ENCODE measurements at regions not wholly inside any gene's neighbourhood (a gene's known extent, or its start where the extent isn't known, plus 50 kb on each side); places are given as distances from the start of the nearest gene placed in this dataset.

DNA sequence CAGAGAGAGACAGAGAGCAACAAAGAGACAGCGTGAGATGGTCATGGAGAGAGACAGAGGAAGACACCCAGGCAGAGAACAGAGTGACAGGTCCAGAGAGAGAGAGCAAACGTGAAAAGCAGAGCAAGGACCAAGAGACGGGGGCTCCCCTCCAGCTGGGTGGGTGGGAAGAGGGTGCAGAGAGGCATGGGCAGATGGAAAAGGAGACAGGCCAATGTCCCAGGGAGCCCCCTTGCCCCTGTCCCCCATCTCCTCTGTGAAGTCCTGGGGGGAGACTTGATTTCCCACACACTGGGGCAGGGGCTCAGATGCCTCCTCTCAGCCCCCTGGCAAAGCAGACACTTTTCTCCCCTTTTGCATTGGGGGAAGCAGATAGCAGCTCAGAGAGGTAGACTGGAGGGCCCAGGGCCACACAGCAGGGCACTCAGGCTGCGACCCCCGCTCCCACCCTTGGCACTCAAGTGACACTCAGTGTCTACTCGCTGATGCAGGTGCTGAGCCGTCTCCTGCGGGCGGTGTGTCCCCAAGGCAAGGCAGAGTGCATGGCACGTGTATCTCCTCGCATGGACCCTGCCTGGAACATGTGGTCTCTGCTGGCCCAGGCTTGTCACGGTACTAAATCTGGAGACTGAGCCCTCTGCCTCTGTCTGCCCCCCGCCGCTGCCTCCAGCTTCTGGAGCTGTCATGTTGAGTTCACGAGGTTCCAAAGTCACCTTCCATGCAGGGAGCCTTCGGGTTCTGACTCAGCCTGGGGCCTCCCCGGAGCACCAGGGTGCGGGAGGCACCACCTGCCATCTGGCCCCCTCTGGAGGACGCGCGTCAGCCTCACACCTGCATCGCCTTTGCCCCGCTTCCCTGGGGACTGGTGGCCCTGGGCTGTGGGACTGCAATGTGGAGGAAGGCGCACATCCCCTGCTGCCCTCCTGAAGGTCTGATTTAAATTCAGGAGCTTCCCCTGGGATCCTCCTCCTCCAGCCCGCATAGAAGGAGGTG is 215.9 kb upstream of the GSE1 start:
- H3K4me3 ChIP-seq = no peak overlapping the region
- H3K36me3 ChIP-seq = no peaks in the 10 kb centered on the region
- peaks cover 8 to 35% (median 25%) of the 10 kb centered on the region in 12 donors for H3K4me1 ChIP-seq
- H3K27ac ChIP-seq = peak overlapping the region in 2 of 12 donors; percentile 61 to 87
- TF ChIP-seq POLR2A (IDR thresholded peaks at IDR 0.05) = no peak
- TF ChIP-seq, protein P1, sequence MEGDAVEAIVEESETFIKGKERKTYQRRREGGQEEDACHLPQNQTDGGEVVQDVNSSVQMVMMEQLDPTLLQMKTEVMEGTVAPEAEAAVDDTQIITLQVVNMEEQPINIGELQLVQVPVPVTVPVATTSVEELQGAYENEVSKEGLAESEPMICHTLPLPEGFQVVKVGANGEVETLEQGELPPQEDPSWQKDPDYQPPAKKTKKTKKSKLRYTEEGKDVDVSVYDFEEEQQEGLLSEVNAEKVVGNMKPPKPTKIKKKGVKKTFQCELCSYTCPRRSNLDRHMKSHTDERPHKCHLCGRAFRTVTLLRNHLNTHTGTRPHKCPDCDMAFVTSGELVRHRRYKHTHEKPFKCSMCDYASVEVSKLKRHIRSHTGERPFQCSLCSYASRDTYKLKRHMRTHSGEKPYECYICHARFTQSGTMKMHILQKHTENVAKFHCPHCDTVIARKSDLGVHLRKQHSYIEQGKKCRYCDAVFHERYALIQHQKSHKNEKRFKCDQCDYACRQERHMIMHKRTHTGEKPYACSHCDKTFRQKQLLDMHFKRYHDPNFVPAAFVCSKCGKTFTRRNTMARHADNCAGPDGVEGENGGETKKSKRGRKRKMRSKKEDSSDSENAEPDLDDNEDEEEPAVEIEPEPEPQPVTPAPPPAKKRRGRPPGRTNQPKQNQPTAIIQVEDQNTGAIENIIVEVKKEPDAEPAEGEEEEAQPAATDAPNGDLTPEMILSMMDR (IDR thresholded peaks at IDR 0.05) = no peak
- DNase-seq (peak in 3 of 5 donors; percentile 15 to 60 (median 22)), ATAC-seq (no peak)
- H3K9me3 ChIP-seq = no peaks in the 10 kb centered on the region
- H3K27me3 ChIP-seq = no peaks in the 10 kb centered on the region
- WGBS, 4 donors = 82 to 91% (median 87%) methylated on average over 12 to 25 of the region's 25 CpGs
- intact Hi-C loops (cut with DNase I) = loop anchor here in 7 of 10 donors (1.0 to 10.0 kb wide), 6 partner anchors 16 to 318 kb away; partner anchors contain the start of gene GSE1 (in 2 of the 7)

DNA sequence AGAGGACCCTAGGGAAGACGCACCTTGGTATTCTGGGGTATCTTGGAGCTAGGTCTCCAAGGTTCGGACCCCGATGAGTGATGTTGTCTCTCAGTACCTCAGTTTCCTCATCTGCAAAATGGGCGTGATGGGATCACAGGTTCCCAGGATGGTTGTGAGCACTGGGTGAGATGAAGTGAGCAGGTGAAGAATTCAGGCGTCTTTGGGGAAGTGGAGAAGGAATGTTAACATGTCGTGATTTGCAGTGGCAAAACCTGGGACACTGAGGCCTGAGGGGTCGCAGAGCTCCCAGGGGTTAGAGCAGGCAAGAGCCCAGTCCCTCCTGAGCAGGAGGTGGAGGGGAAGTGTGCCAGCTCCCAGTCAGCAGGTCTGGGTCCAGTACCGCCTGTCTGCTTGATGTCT is 215.1 kb upstream of the GSE1 start:
- Histone ChIP-seq H3K4me1 (peaks cover 8 to 43% (median 31%) of the 10 kb centered on the region in 12 donors), H3K36me3 (no peaks in the 10 kb centered on the region), H3K27ac (no peak overlapping the region), H3K9me3 (no peaks in the 10 kb centered on the region), H3K27me3 (no peaks in the 10 kb centered on the region), H3K4me3 (no peak overlapping the region)
- DNase-seq = peak in 1 of 5 donors; percentile 11
- intact Hi-C loops (cut with DNase I) = loop anchor here in 7 of 10 donors (5.0 to 10.0 kb wide), 5 partner anchors 81 to 317 kb away; partner anchors contain the start of gene GSE1 (in 2 of the 7)
- 93 to 97% (median 95%) methylated on average over 8 of the region's 8 CpGs for WGBS, 4 donors
- ATAC-seq = no peak
- TF ChIP-seq, protein P1 (IDR thresholded peaks at IDR 0.05) = no peak
- no peak for TF ChIP-seq POLR2A (IDR thresholded peaks at IDR 0.05)

DNA sequence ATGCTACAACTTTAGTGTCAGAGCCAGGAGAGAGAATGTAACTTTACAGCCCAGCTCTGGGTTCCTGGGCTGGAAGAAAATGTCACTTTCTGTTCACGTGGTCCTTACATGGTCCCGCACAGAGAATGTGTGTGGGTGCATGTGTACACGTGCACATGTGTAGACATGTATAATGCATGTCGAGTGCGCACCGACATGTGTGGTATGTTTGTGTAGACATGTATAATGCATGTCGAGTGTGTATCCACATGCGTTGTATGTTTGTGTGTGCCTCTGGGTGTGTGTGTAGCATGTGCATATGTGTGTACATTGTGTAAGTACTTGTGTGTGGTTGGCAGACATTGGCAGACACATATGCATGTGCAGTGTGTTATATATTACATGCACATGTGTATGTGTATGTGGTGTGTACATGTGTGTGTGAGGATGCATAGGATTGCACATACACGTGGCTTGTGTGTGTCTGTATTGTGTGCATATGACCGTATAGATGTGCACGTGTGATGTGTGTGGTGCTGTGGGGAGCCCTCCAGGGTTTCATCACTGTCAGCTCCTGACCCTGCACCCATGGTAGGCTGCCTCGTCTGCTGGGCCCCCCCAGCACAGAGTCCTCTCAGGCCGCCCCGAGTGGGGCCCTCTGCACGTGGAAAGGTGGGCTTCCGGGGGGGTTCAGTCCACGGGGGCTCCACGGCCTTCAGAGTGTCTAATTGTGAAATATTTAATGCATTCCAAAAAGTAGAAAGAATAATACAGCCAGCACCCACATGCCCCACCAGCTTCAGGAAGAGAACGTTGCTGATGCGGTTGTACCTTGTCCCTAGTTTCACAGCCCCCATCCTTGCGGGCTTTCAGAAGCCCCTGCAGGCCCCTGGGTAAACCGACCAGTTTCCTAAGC is 214.2 kb upstream of the GSE1 start:
- Histone ChIP-seq H3K27me3 (no peaks in the 10 kb centered on the region), H3K4me3 (no peak overlapping the region), H3K36me3 (no peaks in the 10 kb centered on the region), H3K27ac (no peak overlapping the region), H3K9me3 (no peaks in the 10 kb centered on the region), H3K4me1 (peaks cover 8 to 41% (median 28%) of the 10 kb centered on the region in 12 donors)
- intact Hi-C loops (cut with DNase I) = loop anchor here in 7 of 10 donors (5.0 to 10.0 kb wide), 5 partner anchors 82 to 316 kb away; partner anchors contain the start of gene GSE1 (in 2 of the 7)
- 87 to 95% (median 90%) methylated on average over 21 to 22 of the region's 22 CpGs for WGBS, 4 donors
- DNase-seq = peak in 3 of 5 donors; percentile 10 to 37 (median 13)
- TF ChIP-seq, protein P1 (IDR thresholded peaks at IDR 0.05) = no peak
- no peak for TF ChIP-seq POLR2A (IDR thresholded peaks at IDR 0.05)
- no peak for ATAC-seq

Data from heart left ventricle (tissue), 16 donors.